Activated CD4-positive, alpha-beta T cell treated with anti-CD3 and anti-CD28 coated beads, Interleukin-2, amount 10 ng/mL, durations not matched to agents 7 days and 5 days (primary cell): ENCODE measurements at regions not wholly inside any gene's neighbourhood (a gene's known extent, or its start where the extent isn't known, plus 50 kb on each side); places are given as distances from the start of the nearest gene placed in this dataset.

Experiments used
- CTCF ChIA-PET: fragments of 350-600 bp; sonication (Branson Sonifier 250); formaldehyde crosslinking; loops from one replicate; lab custom pipeline; 2021; ENCODE audit warnings: antibody characterized with exemption; lab: Charles Lee
- POLR2A ChIA-PET: fragments of 350-600 bp; sonication (Branson Sonifier 250); formaldehyde crosslinking; loops from one replicate; lab custom pipeline; 2021; ENCODE audit warnings: antibody characterized with exemption; lab: Charles Lee
- DNase-seq: peaks from one replicate; pipeline ENCODE4 v3.0.0-alpha.2; 2020
- H3K27ac Mint-ChIP-seq: one replicate; pipeline ENCODE4 v1.8.0; 2021; ENCODE audit warnings: mild to moderate bottlenecking, moderate library complexity, mixed read lengths
- H3K27me3 Mint-ChIP-seq: one replicate; pipeline ENCODE4 v1.8.0; 2021; ENCODE audit warnings: mixed read lengths
- H3K36me3 Mint-ChIP-seq: one replicate; pipeline ENCODE4 v1.8.0; 2021; ENCODE audit warnings: low read depth, mixed read lengths
- H3K4me1 Mint-ChIP-seq: one replicate; pipeline ENCODE4 v1.8.0; 2021; ENCODE audit warnings: mixed read lengths
- H3K4me3 Mint-ChIP-seq: one replicate; pipeline ENCODE4 v1.8.0; 2021; ENCODE audit warnings: mild to moderate bottlenecking, moderate library complexity, mixed read lengths
- H3K9me3 Mint-ChIP-seq: one replicate; pipeline ENCODE4 v1.8.0; 2021; ENCODE audit warnings: mixed read lengths

DNA sequence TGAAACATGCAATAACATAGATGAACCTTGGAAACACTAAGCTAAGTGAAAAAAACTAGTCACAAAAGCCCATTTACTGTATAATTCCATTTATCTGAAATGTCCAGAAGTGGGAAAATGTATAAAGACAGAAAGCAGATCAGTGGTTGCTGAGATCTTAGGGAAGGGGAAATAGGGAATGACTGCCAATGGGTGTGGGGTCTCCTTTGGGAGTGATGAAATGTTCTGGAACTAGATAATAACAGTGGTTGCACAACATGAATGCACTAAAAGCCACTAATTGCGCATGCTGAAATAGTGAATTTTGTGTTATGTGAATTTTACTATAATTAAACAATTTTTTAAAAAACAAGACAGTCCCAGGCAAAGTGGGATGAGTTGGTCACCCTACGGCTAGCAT lies 472.8 kb downstream of the CCDC171 start:
- no peaks in the 10 kb centered on the region for H3K27me3 Mint-ChIP-seq
- CTCF ChIA-PET, result no interaction called here
- no peaks in the 10 kb centered on the region for H3K9me3 Mint-ChIP-seq
- H3K36me3 Mint-ChIP-seq, result no peaks in the 10 kb centered on the region
- no peak overlapping the region for H3K4me3 Mint-ChIP-seq
- POLR2A ChIA-PET, result no interaction called here
- DNase-seq, result no peak
- no peak overlapping the region for H3K27ac Mint-ChIP-seq
- peaks cover 4% of the 10 kb centered on the region for H3K4me1 Mint-ChIP-seq

DNA sequence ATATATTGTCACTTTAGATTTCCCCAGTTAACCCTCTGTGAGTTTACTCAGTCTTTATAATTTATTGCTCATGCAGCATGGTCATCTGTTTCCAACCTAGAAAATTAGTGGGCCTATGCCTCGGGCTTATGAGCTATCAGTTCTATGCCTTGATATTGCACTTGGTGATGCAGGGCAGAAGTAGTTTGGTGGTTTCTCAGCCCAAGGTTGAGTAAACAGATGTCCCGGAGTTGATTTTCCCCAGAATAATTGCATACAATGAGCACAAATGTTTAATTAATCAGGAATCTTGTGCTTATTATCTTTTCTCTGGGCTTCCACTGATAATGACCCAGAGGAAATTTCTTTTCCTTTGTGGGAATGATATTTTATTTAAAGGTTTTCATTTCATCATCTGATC lies 474.0 kb downstream of the CCDC171 start:
- Mint-ChIP-seq H3K4me1 (peaks cover 6% of the 10 kb centered on the region), H3K36me3 (no peaks in the 10 kb centered on the region), H3K27ac (no peak overlapping the region), H3K4me3 (no peak overlapping the region), H3K27me3 (no peaks in the 10 kb centered on the region), H3K9me3 (no peaks in the 10 kb centered on the region)
- ChIA-PET POLR2A (no interaction called here), CTCF (no interaction called here)
- DNase-seq, result no peak

DNA sequence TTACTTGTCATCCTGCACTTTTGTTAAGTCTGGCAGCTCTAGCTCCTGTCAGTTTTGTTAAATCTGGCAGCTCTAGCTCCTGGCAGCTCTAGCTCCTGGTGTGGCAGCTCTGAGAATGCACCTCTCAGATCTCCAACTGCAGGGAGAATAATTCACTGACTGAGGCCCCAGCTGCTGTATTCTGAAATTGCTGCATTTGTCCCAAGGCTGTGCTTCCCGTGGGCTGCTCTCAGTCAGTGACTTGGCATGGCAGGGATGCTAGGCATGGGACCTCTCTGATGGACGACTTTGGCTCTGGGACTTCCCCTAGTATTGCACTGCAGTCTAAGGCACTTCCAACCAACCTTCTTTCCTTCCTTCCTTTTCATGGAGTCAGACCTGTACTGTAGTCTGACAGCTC lies 475.7 kb downstream of the CCDC171 start:
- ChIA-PET POLR2A (no interaction called here), CTCF (no interaction called here)
- Mint-ChIP-seq H3K4me1 (peaks cover 6% of the 10 kb centered on the region), H3K27me3 (no peaks in the 10 kb centered on the region), H3K4me3 (no peak overlapping the region), H3K9me3 (no peaks in the 10 kb centered on the region), H3K36me3 (no peaks in the 10 kb centered on the region), H3K27ac (no peak overlapping the region)
- no peak for DNase-seq

DNA sequence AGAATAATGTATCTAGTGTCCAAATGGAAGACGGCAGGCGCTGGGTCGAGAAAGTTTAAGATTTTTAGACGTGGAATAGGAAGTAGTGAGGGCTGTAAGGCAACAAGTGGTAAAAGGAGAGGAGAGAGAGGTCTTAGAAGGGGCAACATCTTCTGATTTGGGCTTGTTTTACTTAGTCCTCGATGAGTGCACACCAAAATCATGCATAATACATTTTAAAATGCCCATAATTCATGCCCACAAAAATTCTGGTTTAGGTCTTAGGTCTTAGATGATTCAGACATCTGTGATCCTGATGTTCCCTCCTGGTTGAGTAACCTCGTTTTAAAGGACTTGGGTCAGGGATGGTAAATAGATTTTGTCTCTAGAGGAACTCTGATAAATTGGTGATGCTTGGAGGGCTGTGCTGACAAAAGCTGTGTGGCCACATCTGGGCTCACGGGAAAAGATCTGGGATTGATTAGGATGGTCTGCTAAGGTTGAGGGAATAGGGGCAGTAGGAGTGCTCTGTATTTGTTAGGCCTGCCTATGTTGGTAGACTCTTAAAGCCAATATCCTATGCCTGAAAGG lies 476.3 kb downstream of the CCDC171 start:
- H3K27ac Mint-ChIP-seq, result no peak overlapping the region
- H3K4me1 Mint-ChIP-seq, result peaks cover 6% of the 10 kb centered on the region
- CTCF ChIA-PET, result no interaction called here
- no peak for DNase-seq
- H3K27me3 Mint-ChIP-seq, result no peaks in the 10 kb centered on the region
- H3K4me3 Mint-ChIP-seq, result no peak overlapping the region
- no peaks in the 10 kb centered on the region for H3K36me3 Mint-ChIP-seq
- H3K9me3 Mint-ChIP-seq, result no peaks in the 10 kb centered on the region
- POLR2A ChIA-PET, result no interaction called here

DNA sequence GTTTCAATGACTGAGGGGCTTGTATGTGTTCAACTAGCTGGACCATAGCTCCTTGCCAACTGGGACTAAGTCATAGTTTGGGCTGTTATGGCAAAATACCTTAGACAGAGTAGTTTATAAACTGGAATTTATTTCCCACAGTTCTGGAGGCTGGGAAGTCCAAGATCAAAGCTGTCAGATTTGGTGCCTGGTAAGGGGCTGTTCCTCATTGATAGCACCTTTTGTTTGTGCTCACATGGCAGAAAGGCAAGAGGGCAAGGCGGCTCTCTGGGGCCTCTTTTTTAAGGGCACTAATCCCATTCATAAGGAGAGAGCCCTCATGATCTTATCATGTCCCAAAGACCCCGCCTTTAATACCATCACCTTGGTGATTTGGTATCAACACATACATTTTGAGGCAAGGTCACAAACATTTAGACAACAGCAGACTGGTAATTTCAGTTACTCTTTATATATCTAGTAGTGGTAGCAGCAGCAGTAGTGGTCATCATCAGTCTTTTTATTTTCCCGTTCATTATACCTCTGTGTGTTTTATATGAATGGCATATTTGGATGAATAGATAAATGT lies 477.0 kb downstream of the CCDC171 start:
- Mint-ChIP-seq H3K4me1 (peaks cover 6% of the 10 kb centered on the region), H3K36me3 (no peaks in the 10 kb centered on the region), H3K27me3 (no peaks in the 10 kb centered on the region), H3K27ac (no peak overlapping the region), H3K9me3 (no peaks in the 10 kb centered on the region), H3K4me3 (no peak overlapping the region)
- ChIA-PET POLR2A (no interaction called here), CTCF (no interaction called here)
- no peak for DNase-seq

DNA sequence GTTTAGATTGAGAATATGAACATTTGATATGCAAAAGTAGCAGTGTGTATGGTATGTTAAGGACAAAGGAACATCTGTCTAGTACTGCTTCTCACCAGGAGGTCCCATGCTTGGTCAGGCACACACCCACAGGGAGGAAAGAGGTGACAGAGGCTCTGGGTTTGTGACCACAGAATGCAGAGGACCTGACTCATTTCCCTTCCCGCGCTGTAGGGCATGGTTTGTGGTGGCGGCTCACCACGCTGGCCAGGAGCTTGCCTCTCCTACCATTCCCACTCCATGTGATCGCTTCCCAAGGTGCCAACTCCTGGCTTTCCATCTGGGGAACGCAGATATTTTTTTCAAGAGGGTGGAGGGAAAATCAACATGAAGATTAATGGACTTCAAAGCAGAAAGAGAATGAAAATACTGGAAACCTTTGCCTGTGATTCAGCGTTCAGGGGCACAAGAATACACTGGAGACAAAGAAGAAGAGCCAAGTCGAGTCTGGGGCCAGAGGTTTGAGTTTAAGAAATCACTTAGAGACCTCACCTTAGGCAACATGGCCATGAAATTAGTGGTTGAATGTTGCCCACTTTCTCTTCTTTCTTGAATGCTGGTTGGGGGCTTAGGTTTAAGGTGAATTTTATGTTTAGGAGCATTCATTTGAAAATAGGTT lies 477.8 kb downstream of the CCDC171 start:
- H3K4me3 Mint-ChIP-seq, result no peak overlapping the region
- DNase-seq, result peak; percentile 9
- no peaks in the 10 kb centered on the region for H3K36me3 Mint-ChIP-seq
- no peak overlapping the region for H3K27ac Mint-ChIP-seq
- no peaks in the 10 kb centered on the region for H3K9me3 Mint-ChIP-seq
- POLR2A ChIA-PET, result no interaction called here
- H3K27me3 Mint-ChIP-seq, result no peaks in the 10 kb centered on the region
- peaks cover 6% of the 10 kb centered on the region for H3K4me1 Mint-ChIP-seq
- CTCF ChIA-PET, result no interaction called here

DNA sequence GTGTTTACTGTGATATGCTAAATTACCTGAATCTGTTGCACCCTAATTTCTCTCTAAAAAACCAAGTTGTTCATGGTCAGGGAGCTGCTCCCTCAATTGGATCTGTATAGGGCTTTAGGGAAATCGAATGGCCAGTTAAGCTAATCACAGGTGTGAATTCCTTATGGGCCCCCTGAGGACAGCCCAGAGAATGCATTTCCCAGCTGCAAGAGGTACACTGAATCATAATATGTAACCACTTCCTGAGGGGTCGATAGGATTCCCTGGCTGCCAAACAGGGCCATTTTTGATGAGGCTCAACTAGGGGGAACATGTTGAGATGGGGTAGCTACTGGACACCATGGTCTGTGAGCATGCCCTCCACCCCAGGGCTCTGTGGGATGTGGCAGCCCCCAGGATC lies 478.6 kb downstream of the CCDC171 start:
- peaks cover 6% of the 10 kb centered on the region for H3K4me1 Mint-ChIP-seq
- POLR2A ChIA-PET, result no interaction called here
- no peak overlapping the region for H3K4me3 Mint-ChIP-seq

DNA sequence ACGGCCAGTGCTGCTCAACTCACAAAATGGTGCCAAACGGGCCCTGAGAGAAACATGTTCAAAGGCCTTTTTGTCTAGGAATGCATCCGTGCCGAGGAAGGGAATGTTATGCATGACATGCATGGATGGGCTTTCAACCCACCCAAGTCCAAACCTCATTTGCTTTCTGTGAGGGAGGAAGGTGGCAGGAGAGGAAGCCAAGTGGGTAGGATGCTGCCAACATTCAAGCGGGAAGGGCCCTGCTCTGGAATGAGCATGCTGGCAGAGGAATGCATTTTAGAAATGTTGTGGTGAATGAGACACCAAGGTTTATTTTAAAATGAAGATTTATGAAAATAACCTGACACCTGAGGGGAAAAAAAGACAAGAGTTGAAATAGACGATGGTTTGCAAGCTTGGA lies 479.1 kb downstream of the CCDC171 start:
- H3K27me3 Mint-ChIP-seq, result no peaks in the 10 kb centered on the region
- CTCF ChIA-PET, result no interaction called here

More for the DNA sequence above, 478.6 kb downstream of the CCDC171 start:
- no peak for DNase-seq
- CTCF ChIA-PET, result interaction anchor here (0.6 kb wide), 1 partner anchor 9 kb away, joined by 5 read pairs; no protein-coding TSS in a partner anchor
- no peaks in the 10 kb centered on the region for H3K27me3 Mint-ChIP-seq
- no peak overlapping the region for H3K27ac Mint-ChIP-seq
- H3K9me3 Mint-ChIP-seq, result no peaks in the 10 kb centered on the region
- H3K36me3 Mint-ChIP-seq, result no peaks in the 10 kb centered on the region

DNA sequence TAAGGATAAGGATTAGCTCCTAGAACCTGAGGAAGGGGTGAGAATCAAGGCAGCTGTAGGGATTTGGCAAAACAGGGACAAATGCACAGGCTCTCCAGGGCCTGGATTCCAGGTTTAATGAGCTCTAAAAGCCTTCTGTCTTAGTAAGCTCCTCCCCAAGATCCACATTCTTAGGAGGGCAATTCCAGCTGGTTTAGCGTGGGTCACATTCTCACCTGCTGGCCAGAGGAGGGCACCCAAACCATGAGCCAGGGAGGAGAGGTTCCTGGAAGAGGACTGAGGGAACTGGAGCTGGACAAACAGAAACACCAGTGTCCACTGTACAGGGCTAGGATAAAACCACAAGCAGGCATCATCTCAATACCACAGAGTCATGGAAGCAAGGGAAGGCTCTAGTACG lies 480.0 kb downstream of the CCDC171 start:
- no peaks in the 10 kb centered on the region for H3K9me3 Mint-ChIP-seq
- H3K4me1 Mint-ChIP-seq, result peaks cover 6% of the 10 kb centered on the region
- CTCF ChIA-PET, result no interaction called here
- H3K27ac Mint-ChIP-seq, result no peak overlapping the region
- DNase-seq, result no peak
- POLR2A ChIA-PET, result no interaction called here
- no peaks in the 10 kb centered on the region for H3K36me3 Mint-ChIP-seq
- no peak overlapping the region for H3K4me3 Mint-ChIP-seq
- no peaks in the 10 kb centered on the region for H3K27me3 Mint-ChIP-seq

More for the DNA sequence above, 479.1 kb downstream of the CCDC171 start:
- DNase-seq, result no peak
- Mint-ChIP-seq H3K4me1 (peaks cover 6% of the 10 kb centered on the region), H3K4me3 (no peak overlapping the region), H3K9me3 (no peaks in the 10 kb centered on the region), H3K27ac (no peak overlapping the region), H3K36me3 (no peaks in the 10 kb centered on the region)
- POLR2A ChIA-PET, result no interaction called here

DNA sequence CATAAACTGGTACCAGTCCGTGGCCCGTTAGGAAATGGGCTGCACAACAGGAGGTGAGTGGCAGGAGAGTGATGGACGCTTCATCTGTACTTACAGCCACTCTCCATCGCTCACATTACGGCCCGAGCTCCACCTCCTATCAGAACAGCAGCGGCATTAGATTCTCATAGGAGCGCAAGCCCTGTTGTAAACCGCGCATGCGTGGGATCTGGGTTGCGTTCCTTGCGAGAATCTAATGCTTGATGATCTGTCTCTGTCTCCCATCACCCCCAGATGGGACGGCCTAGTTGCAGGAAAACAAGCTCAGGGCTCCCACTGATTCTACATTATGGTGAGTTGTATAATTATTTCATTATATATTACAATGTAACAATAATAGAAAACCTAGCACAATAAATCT lies 480.4 kb downstream of the CCDC171 start:
- H3K9me3 Mint-ChIP-seq, result no peaks in the 10 kb centered on the region
- H3K27me3 Mint-ChIP-seq, result no peaks in the 10 kb centered on the region
- peaks cover 6% of the 10 kb centered on the region for H3K4me1 Mint-ChIP-seq
- POLR2A ChIA-PET, result no interaction called here
- no peaks in the 10 kb centered on the region for H3K36me3 Mint-ChIP-seq
- CTCF ChIA-PET, result no interaction called here
- no peak overlapping the region for H3K4me3 Mint-ChIP-seq
- no peak overlapping the region for H3K27ac Mint-ChIP-seq
- DNase-seq, result no peak

DNA sequence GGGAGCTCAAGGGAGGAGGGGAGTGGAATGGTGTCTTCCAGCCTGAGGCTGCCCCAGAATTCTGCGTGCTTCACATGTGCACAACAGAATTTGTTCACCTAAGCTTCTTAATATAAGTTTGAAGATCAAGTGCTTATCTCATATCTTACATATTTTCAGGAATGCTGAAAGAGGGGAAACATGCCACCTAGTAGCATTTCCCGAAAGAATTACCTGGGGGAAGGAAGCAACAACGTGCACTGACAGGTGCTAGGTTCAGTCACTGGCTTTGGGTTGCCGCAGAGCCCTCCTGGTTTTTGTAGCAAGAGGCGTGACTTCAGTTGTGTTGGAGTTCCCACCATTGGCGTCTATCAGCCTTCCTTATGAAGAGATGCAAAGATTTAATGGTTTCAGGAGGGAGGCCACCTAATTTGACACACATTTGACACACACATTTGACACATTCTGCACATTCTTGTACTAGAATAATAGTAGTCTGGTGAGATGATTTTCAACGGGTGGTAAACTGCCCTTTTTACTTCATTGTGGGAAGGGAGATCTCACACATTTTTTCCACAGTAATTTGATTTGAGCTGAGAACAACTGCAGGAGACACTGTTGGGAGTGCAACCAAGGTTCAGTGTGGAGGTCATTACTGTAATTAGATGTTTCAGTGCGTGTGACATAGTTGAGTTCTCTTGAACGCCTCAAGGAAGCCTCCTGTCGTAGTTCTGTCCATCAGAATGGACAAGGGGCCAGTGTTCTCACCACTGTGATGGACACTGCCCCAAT lies 481.3 kb downstream of the CCDC171 start:
- H3K4me1 Mint-ChIP-seq, result peaks cover 6% of the 10 kb centered on the region
- no peak overlapping the region for H3K27ac Mint-ChIP-seq
- CTCF ChIA-PET, result no interaction called here
- POLR2A ChIA-PET, result no interaction called here
- no peak overlapping the region for H3K4me3 Mint-ChIP-seq
- no peaks in the 10 kb centered on the region for H3K36me3 Mint-ChIP-seq
- no peaks in the 10 kb centered on the region for H3K9me3 Mint-ChIP-seq
- no peak for DNase-seq
- H3K27me3 Mint-ChIP-seq, result no peaks in the 10 kb centered on the region

DNA sequence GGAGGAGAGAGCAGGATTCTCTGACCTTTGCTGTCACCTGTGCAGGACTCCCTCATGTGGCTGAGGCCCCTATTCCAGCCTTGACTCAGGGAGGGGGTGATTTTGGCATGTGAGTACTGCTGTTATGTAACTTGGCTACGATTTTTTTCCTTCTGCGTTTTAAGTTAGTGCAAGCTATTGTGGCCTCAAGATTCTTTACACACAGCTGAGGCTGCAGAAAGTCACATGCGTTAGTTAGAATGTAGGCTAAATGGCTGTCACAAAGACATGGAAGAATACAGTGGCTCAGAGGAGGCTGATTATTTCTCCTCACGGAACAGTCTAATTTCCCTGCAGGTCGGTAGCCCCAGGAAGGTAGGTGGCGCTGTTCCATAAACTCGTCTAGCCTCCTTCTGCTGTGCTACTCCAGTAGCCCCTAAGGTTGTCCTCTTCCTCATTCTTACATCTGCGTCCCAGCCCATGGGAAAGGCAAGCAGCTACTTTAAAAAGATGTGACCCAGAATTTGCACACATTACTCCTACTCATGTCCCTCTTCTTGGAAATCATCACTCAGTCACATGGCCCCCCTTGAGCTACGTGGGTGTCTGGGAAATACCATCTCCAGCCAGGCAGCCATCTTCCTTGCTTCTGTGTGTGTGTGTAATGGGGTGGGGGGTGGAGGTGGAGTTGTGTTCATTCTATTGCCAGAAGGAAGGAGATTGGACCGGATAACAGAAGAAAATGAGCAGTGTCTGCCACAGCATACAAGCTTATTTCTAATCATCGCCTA lies 486.6 kb downstream of the CCDC171 start:
- H3K9me3 Mint-ChIP-seq, result no peaks in the 10 kb centered on the region
- ChIA-PET CTCF (interaction anchor here (0.5 kb wide), 1 partner anchor 460 kb away, joined by 3 read pairs; no protein-coding TSS in a partner anchor), POLR2A (no interaction called here)
- no peak overlapping the region for H3K27ac Mint-ChIP-seq
- no peaks in the 10 kb centered on the region for H3K4me1 Mint-ChIP-seq
- no peak for DNase-seq
- H3K36me3 Mint-ChIP-seq, result no peaks in the 10 kb centered on the region
- H3K4me3 Mint-ChIP-seq, result no peak overlapping the region
- H3K27me3 Mint-ChIP-seq, result no peaks in the 10 kb centered on the region
